HPDE6-E6E7 (cell line): ENCODE measurements at regions not wholly inside any gene's neighbourhood (a gene's known extent, or its start where the extent isn't known, plus 50 kb on each side); places are given as distances from the start of the nearest gene placed in this dataset.

Experiments
- DNase-seq: peaks from one replicate; pipeline ENCODE4 v3.0.0; 2011; ENCODE audit warnings: missing footprints; ENCODE audit errors: extremely low spot score

- DNase-seq = no peak
Measured at GRCh38 chr5:65068410-65068809, 299.7 kb downstream of the CWC27 start.

DNA sequence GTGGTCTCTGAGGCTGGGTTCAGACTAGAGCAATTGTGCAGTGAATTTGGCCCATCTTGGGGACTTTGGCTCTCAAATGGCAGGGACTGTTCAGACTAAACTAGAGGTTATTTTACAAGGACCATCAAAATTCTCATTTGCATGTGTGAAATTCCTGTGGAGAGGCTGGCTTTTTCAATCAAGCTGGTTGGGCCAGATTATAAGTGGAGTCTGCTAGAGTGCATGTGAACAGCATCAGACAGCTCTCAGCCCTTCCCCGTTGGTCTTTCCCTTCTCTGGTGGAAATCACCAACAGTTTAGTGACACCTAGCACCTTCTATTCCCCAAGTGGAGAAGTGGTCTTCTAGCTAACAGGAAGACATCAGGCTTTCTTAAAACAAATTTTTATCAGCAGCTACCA is 301.3 kb downstream of the CWC27 start:
- DNase-seq = no peak

- no peak for DNase-seq
Measured at GRCh38 chr5:65072850-65073249, 304.1 kb downstream of the CWC27 start.

GRCh38 chr5:65073250-65073661 is 304.5 kb downstream of the CWC27 start:
- DNase-seq = no peak

DNA sequence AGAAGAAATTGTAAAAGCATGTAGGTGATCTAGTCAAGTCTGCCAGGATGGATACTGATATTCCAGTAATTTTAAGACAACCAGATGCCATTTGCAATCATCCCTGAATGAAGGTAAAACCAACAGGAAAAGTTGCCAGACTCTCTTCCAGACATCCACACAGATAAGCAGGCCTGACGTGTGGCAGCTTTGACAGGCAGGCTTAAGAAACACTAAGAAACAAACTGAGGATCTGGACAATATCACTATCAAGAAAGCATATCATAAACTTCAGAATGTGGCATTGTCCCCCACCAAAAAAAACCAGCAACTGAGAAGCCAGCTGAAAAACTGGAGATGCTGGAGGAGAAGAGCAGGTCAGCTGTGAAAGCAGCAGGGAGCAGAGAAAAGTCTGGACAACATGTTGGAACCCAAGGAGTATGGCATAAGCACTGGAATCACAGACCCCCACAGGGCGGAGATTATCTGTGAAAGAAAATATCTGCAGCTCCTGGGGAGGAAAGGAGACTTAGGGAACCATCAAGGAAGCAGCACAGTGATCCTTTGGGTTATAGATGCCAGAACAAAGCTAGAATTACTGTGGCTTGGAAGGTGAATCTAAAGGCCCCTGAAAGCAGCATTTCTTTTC is 307.0 kb downstream of the CWC27 start:
- DNase-seq = no peak

DNA sequence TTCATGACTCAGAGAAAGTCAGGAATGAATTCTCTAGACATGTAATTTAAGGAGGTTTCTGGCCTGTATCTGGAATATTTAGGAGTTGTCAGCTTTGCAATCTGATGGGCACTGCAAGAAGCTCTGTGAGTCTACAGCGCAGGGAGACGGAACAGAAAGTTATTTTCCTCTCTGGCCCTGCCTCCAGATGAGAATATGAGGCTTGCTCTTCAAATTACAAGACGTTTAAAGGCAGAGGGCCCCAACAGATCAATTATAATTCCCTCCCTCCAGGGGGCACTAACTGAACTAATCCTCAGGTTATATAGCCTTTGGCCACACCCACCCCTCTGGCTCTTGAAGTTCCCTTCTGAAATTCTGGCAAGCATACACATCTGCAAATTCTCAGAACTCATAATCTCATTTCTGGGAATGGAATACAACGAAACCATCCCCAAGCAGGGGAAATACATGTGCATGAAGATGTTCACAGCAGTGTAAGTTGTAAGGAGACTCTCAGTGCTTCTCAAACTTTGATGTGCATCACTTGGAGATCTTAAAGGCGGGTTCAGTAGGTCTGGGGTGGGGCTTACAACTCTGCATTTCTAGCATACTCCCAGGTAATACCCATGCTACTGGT is 307.6 kb downstream of the CWC27 start:
- DNase-seq = peak; percentile 26

DNA sequence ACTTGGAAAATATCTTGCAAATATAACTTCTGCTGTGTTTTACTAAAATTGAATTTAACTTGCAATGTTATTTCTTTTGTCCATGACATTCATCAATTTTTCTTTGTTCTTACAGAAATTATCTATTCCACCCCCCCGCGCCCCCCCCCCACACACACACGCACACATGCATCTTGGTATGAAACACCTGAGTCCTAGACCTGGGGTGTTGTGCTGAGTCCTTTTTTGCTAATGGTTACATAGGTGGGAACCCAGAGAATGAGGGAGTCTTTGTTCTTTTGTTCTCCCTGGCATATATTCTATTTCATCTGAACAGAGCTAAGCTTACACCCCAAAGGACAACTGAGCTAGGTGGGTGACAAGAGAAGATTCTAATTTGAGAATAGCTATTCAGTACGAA is 308.9 kb downstream of the CWC27 start:
- DNase-seq = no peak

DNA sequence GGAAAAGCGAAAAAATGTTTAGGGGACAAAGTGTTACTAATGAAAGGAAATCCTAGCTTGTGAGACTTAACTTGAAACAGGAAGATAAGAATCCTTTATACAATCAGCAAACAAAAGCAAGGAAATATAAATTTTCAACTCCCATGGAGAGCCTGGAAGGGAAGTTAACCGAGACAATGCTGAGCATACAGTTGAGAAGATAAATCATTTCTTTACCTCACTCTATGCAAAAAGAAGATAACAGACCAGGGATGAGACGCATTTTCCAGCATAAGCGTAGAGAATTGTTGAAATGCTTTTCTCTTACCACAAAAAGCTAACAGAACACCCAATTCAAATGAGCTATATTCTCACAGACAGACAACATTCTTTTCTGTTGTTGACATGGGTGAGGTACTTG is 309.6 kb downstream of the CWC27 start:
- DNase-seq = no peak

DNA sequence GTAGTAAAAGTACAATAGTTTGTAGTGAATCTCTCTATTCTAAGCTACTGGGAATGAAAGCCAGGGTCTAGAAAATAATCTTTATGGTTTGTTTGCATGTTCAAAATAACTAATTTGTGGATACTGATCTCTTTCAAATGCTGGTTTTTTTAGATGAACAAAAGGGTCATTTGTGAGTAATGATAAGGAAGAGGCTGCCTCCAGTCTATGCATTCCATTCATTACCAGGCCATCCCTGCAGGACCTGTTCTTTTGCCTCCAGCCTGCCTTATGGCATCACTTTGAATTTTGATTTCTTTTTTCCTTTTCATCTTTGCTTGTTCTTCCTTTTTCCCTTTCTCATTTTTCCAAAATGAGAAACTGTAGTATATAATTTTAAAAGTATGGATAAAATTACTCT is 312.3 kb downstream of the CWC27 start:
- no peak for DNase-seq

DNA sequence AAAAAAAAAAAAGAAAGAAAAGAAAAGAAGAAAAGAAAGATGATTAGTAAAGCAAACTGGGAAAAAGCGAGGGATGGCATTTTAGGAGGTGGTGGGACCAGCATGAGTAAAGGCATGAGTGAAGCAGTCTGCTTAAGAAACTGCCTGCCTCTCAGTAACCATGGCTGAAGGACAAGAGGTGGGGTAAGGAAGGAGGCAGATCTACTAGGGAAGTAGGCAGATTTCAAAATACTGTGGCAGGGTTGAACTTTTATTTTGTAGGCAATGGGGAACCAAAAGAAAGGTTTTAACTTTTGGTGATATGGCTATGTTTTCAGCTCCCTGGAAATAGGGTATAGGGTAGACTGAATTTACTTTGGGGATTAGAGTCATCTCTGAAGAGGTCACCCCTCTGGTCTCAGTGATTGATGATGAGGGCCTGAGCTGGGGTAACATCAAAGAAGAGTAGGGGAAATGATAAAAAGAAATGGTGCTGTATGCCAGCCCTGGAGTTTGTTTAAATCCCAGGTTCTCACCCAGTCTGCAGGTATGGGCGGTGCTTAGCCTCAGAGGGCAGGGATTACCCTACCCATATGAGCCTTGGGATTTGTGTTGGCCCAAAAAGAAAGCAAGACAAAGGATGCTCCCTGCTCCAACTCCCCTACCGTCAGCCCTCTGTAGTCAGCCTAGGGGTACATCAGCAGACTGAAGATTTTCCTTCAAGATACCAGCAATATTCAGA is 316.2 kb downstream of the CWC27 start:
- no peak for DNase-seq

DNA sequence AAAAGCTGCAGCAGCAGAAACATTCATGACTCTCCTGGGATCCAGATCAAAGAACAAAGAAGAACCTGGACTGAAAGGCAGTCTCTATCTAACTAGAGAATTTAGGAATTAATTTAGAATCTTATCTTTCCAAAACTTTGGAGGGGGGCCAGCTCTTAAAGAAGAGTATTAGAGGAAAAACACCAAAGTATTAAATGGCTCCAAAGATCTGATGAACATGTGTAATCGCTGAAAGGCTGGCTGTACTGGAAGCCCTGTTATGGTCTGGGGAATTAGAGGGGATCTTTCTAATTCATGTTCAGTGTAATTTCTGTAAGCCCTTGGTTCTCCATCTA is 316.8 kb downstream of the CWC27 start:
- no peak for DNase-seq

- DNase-seq = peak; percentile 47
Measured at GRCh38 chr5:65086234-65086890, 317.6 kb downstream of the CWC27 start.

DNA sequence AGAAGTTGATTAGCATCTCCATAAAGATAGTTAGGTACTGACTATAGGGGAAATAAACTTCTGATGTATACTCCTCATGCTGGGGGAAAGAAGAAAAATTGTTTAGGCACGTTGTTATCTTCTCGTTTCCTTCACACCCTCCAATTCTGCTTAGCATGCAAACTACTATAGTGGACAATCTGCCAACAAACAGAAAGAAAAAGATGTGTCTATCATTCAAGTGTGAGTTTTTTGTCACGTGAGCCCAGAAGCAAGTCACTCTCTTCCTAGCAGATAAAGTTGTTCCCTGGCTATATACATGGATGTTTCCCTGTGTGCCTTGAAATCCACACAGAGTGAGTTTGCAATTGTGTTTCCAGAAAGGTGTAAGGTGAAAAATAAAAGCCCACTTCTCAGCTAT is 318.4 kb downstream of the CWC27 start:
- DNase-seq = no peak

GRCh38 chr5:65094279-65094678 is 325.5 kb downstream of the CWC27 start:
- no peak for DNase-seq

DNA sequence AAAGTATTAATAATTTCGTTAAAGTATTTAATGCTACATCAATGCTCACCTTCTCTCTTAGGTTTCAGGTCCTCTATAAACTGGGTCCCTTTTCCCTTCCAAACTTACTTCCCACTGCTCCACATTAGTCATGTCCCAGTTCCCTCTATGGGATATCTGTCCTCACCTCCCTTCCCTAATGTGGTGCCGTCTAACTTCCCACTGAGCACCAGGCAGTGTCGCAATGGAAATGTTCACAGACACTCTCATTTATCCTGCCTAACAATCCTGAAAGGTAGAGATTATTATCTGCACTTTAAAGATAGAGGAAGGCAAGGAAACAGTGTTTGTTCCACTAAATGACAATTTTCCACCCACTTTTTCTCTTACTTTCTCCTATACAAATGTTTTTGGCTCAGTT is 329.7 kb downstream of the CWC27 start:
- no peak for DNase-seq
